C4-2B (cell line): ENCODE measurements at regions not wholly inside any gene's neighbourhood (a gene's known extent, or its start where the extent isn't known, plus 50 kb on each side); places are given as distances from the start of the nearest gene placed in this dataset.

Experiments used
- CTCF ChIP-seq: fragments of 450-650 bp; conservative IDR thresholded peaks from 2 replicates; pipeline ENCODE4 v1.5.1; 2017; ENCODE audit warnings: mild to moderate bottlenecking
- ZFX ChIP-seq: fragments of 450-650 bp; IDR thresholded peaks from 2 replicates; pipeline ENCODE4 v1.6.1; 2017

DNA sequence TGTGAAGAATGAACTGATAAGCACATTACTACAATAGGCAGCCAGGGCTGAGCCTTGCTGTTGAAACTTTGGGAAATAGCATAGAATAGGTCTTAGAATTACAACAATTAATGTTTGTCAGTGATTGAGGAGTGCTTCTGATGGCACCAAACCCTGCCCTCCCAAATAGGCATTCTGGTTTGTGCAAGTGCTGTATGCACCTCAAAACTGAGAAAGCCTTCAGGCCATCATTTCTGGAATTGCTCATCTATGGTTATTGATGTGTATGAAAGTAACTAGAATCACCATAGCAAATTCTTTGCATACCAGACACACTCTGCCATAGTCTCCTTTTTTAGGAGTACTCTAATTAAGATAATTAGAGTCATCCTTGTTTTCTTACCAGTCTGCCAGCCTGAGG is 585.0 kb upstream of the MBL2 start:
- TF ChIP-seq CTCF (no peak), ZFX (no peak)
